IMR-90 (cell line): ENCODE measurements at regions not wholly inside any gene's neighbourhood (a gene's known extent, or its start where the extent isn't known, plus 50 kb on each side); places are given as distances from the start of the nearest gene placed in this dataset.

Source experiments
- ATAC-seq: fragments of 200-7000 bp; cut with Tn5 transposase; 2 replicates; pipeline ENCODE4 v1.9.1; 2020; ENCODE audit warnings: low read depth, mild to moderate bottlenecking, moderate library complexity
- BruUV-seq: library from RNA; stranded (reverse); fragments of 400-500 nt; replicated peaks from 2 replicates; lab custom pipeline; 2021; lab: Mats Ljungman, UMichigan
- CTCF ChIA-PET: fragments of 300-600 bp; formaldehyde crosslinking; extraction: SDS; loops from one replicate; lab custom pipeline; 2021; ENCODE audit warnings: antibody characterized with exemption; lab: Yijun Ruan, JAX
- POLR2A ChIA-PET: fragments of 300-600 bp; sonication (Branson Sonifier 250); formaldehyde crosslinking; loops from one replicate; lab custom pipeline; 2022; ENCODE audit warnings: antibody characterized with exemption; ENCODE audit not compliant: unreplicated experiment; lab: Charles Lee
- DNase-seq: peaks from one replicate; pipeline ENCODE4 v3.0.0; 2013
- H2AFZ ChIP-seq: replicated peaks from 2 replicates; pipeline ENCODE3; 2013; ENCODE audit warnings: low read length, mild to moderate bottlenecking; ENCODE audit not compliant: poor library complexity
- H2AK5ac ChIP-seq: 2 replicates; pipeline ENCODE4 v1.6.1; 2013; ENCODE audit warnings: low read depth, low read length, inconsistent platforms
- H2AK9ac ChIP-seq: replicated peaks from 2 replicates; pipeline ENCODE3; 2013; ENCODE audit warnings: mild to moderate bottlenecking, low read depth, low read length, moderate library complexity; ENCODE audit not compliant: poor library complexity
- H2BK120ac ChIP-seq: 2 replicates; pipeline ENCODE4 v1.6.1; 2013; ENCODE audit warnings: low read depth, low read length, inconsistent platforms
- H2BK15ac ChIP-seq: 3 replicates; pipeline ENCODE4 v1.6.1; 2013; ENCODE audit warnings: low read depth, low read length, inconsistent platforms
- H2BK20ac ChIP-seq: 2 replicates; pipeline ENCODE4 v1.6.1; 2013; ENCODE audit warnings: low read depth, mild to moderate bottlenecking, inconsistent platforms, low read length, moderate library complexity
- H2BK5ac ChIP-seq: 2 replicates; pipeline ENCODE4 v1.6.1; 2013; ENCODE audit warnings: mild to moderate bottlenecking, low read depth, low read length, inconsistent platforms; ENCODE audit not compliant: poor library complexity, severe bottlenecking
- H3K14ac ChIP-seq: replicated peaks from 2 replicates; pipeline ENCODE4 v1.6.1; 2013; ENCODE audit warnings: low read depth, low read length, inconsistent platforms
- H3K18ac ChIP-seq: 2 replicates; pipeline ENCODE4 v1.6.1; 2013; ENCODE audit warnings: low read depth, low read length, control low read depth
- H3K23ac ChIP-seq: 2 replicates; pipeline ENCODE4 v1.6.1; 2013; ENCODE audit warnings: low read depth, low read length, inconsistent platforms
- H3K27ac ChIP-seq: 2 replicates; pipeline ENCODE4 v1.5.1; 2013; ENCODE audit warnings: mild to moderate bottlenecking, control low read depth, low read length; ENCODE audit not compliant: insufficient read depth
- H3K27me3 ChIP-seq: 2 replicates; pipeline ENCODE4 v1.6.1; 2013; ENCODE audit warnings: low read length; ENCODE audit not compliant: control insufficient read depth, insufficient read depth
- H3K36me3 ChIP-seq: 2 replicates; pipeline ENCODE4 v1.6.1; 2013; ENCODE audit warnings: low read length, mixed read lengths; ENCODE audit not compliant: control insufficient read depth, insufficient read depth
- H3K4ac ChIP-seq: 2 replicates; pipeline ENCODE4 v1.6.1; 2013; ENCODE audit warnings: low read depth, low read length, inconsistent platforms
- H3K4me1 ChIP-seq: 2 replicates; pipeline ENCODE4 v1.6.1; 2013; ENCODE audit warnings: low read length, mixed read lengths; ENCODE audit not compliant: control insufficient read depth, insufficient read depth
- H3K4me2 ChIP-seq: 2 replicates; pipeline ENCODE4 v1.6.1; 2013; ENCODE audit warnings: low read depth, mild to moderate bottlenecking, control low read depth, low read length, moderate library complexity
- H3K4me3 ChIP-seq: 2 replicates; pipeline ENCODE4 v1.5.1; 2013; ENCODE audit warnings: low read depth, mild to moderate bottlenecking, control low read depth, low read length, moderate library complexity; ENCODE audit not compliant: insufficient read depth
- H3K56ac ChIP-seq: 2 replicates; pipeline ENCODE4 v1.6.1; 2013; ENCODE audit warnings: low read length, inconsistent platforms; ENCODE audit not compliant: insufficient read depth; ENCODE audit errors: extremely low read depth
- H3K79me1 ChIP-seq, 2 experiments: 2 replicates each; pipeline ENCODE4 v1.6.1; 2013; ENCODE audit warnings: low read length in 2 of 2, inconsistent platforms in 1 of 2, low read depth in 1 of 2
- H3K9ac ChIP-seq: 2 replicates; pipeline ENCODE4 v1.6.1; 2013; ENCODE audit warnings: low read depth, low read length, control low read depth
- H3K9me1 ChIP-seq: 2 replicates; pipeline ENCODE4 v1.6.1; 2013; ENCODE audit warnings: low read length, inconsistent platforms; ENCODE audit not compliant: insufficient read depth
- H3K9me3 ChIP-seq: 2 replicates; pipeline ENCODE4 v1.6.1; 2013; ENCODE audit warnings: low read length; ENCODE audit not compliant: control insufficient read depth, insufficient read depth
- H4K20me1 ChIP-seq: 2 replicates; pipeline ENCODE4 v1.6.1; 2013; ENCODE audit warnings: low read length, inconsistent platforms; ENCODE audit not compliant: insufficient read depth
- H4K5ac ChIP-seq: 2 replicates; pipeline ENCODE4 v1.6.1; 2013; ENCODE audit warnings: mild to moderate bottlenecking, low read depth, low read length, control low read depth
- H4K8ac ChIP-seq, 2 experiments: 2 replicates each; pipeline ENCODE4 v1.6.1; 2013; ENCODE audit warnings: low read depth in 2 of 2, low read length in 2 of 2, control low read depth in 1 of 2, inconsistent platforms in 1 of 2
- H4K91ac ChIP-seq: 2 replicates; pipeline ENCODE4 v1.6.1; 2013; ENCODE audit warnings: low read depth, low read length, inconsistent platforms; ENCODE audit not compliant: insufficient read depth
- MAFK ChIP-seq: IDR thresholded peaks from 2 replicates; pipeline ENCODE4 v1.6.1; 2012; ENCODE audit warnings: low read depth, low read length, improper control_type of control experiment
- MXI1 ChIP-seq: IDR thresholded peaks from 2 replicates; pipeline ENCODE4 v1.6.1; 2012; ENCODE audit warnings: low read depth, mild to moderate bottlenecking, low read length, moderate library complexity, borderline replicate concordance
- RFX5 ChIP-seq: IDR thresholded peaks from 2 replicates; pipeline ENCODE4 v1.8.0; 2012; ENCODE audit warnings: low read depth, mild to moderate bottlenecking, low read length, moderate library complexity
- USF2 ChIP-seq: fragments of 150-350 bp; IDR thresholded peaks from 2 replicates; pipeline ENCODE4 v1.6.1; 2017; ENCODE audit warnings: mild to moderate bottlenecking, antibody characterized with exemption, low read length, low read depth
- WGBS, 2 experiments: methylation state at CpG; one replicate each; pipeline versions ENCODE4 v1.1.5 to v1.1.7; 2013; ENCODE audit warnings: missing lambda C conversion rate in 2 of 2; ENCODE audit not compliant: insufficient read length in 1 of 2; ENCODE audit errors: extremely low coverage in 2 of 2; 5-methylcytosine and 5-hydroxymethylcytosine counted together
- dilution Hi-C: fragments of 300-500 bp; cut with HindIII; formaldehyde crosslinking; loops from one replicate; pipeline ENCODE4 v1.14.3; 2018; ENCODE audit warnings: low sequenced_read_pairs; ENCODE audit not compliant: unreplicated experiment
- in situ Hi-C: fragments of 300-500 bp; cut with MboI; formaldehyde crosslinking; loops from 3 replicates; pipeline ENCODE4 v1.14.3; 2019; ENCODE audit warnings: low sequenced_read_pairs, inconsistent platforms, mixed read lengths
- intact Hi-C: fragments of 100-400 bp; cut with micrococcal nuclease; formaldehyde crosslinking; loops from 2 replicates; pipeline ENCODE4 v1.10.0; 2022

GRCh38 chr1:69109277-69109676 is 458.4 kb upstream of the LRRC7 start:
- H3K9me3 ChIP-seq: 0 out of 2 replicates have a peak, but pooled peaks cover 1% of the 10 kb centered on the region
- H2BK120ac ChIP-seq: no peak overlapping the region
- CTCF ChIA-PET: no interaction called here
- H3K56ac ChIP-seq: no peak overlapping the region
- H2BK20ac ChIP-seq: no peak overlapping the region
- H3K27me3 ChIP-seq: no peaks in the 10 kb centered on the region
- DNase-seq (no peak), ATAC-seq (no peak)
- no peak overlapping the region for H3K23ac ChIP-seq
- no peak overlapping the region for H3K4me3 ChIP-seq
- BruUV-seq: no TSS peak
- H3K4ac ChIP-seq: no peak overlapping the region
- intact Hi-C loops: no loop called here
- dilution Hi-C loops: no loop called here
- no peaks in the 10 kb centered on the region for H3K36me3 ChIP-seq
- no peak overlapping the region for H4K5ac ChIP-seq
- no peak overlapping the region for H4K8ac ChIP-seq
- whole genome bisulfite sequencing, 2 experiments: no CpG with 5 or more reads among the region's 4 CpGs
- H3K18ac ChIP-seq: no peak overlapping the region
- H4K91ac ChIP-seq: no peak overlapping the region
- no peak overlapping the region for H2BK15ac ChIP-seq
- H3K4me1 ChIP-seq: no peaks in the 10 kb centered on the region
- H3K4me2 ChIP-seq: no peak overlapping the region
- no peak overlapping the region for H2BK5ac ChIP-seq
- no peak overlapping the region for H2AFZ ChIP-seq
- TF ChIP-seq RFX5: no peak
- TF ChIP-seq MXI1: no peak
- TF ChIP-seq USF2: no peak
- no peak for TF ChIP-seq MAFK
- no peak overlapping the region for H3K14ac ChIP-seq
- H3K27ac ChIP-seq: no peak overlapping the region
- no peaks in the 10 kb centered on the region for H3K9me1 ChIP-seq
- in situ Hi-C loops: no loop called here
- no peaks in the 10 kb centered on the region for H4K20me1 ChIP-seq
- no peak overlapping the region for H3K9ac ChIP-seq
- no peak overlapping the region for H2AK9ac ChIP-seq
- POLR2A ChIA-PET: no interaction called here
- no peak overlapping the region for H2AK5ac ChIP-seq
- no peaks in the 10 kb centered on the region for H3K79me1 ChIP-seq
